HepG2 (cell line): ENCODE measurements at regions not wholly inside any gene's neighbourhood (a gene's known extent, or its start where the extent isn't known, plus 50 kb on each side); places are given as distances from the start of the nearest gene placed in this dataset.

Experiments
- ATAC-seq: fragments of 200-7000 bp; cut with Tn5 transposase; 3 replicates; pipeline ENCODE4 v1.9.1; 2020; ENCODE audit warnings: mild to moderate bottlenecking, moderate library complexity
- BruUV-seq: library from RNA; stranded (reverse); fragments of 400-500 nt; replicated peaks from 2 replicates; lab custom pipeline; 2021; lab: Mats Ljungman, UMichigan
- CTCF ChIA-PET: fragments of 300-600 bp; formaldehyde crosslinking; extraction: SDS; loops from one replicate; lab custom pipeline; 2021; ENCODE audit warnings: low total read pairs, inconsistent platforms, low intra/inter-chr PET ratio; lab: Yijun Ruan, JAX
- POLR2A ChIA-PET: fragments of 350-600 bp; sonication (Branson Sonifier 250); formaldehyde crosslinking; loops from one replicate; lab custom pipeline; 2020; ENCODE audit warnings: antibody characterized with exemption, inconsistent platforms; lab: Yijun Ruan, JAX
- DNase-seq: peaks from one replicate; pipeline ENCODE4 v3.0.0-alpha.2; 2015; ENCODE audit warnings: low spot score
- FAIRE-seq: peaks from 3 replicates; lab custom pipeline; 2011; peaks lifted over from hg19 to GRCh38; lab: Jason Lieb, UNC
- H2AFZ ChIP-seq: one replicate; pipeline ENCODE4 v1.6.1; 2011; ENCODE audit warnings: low read length, inconsistent platforms
- H3K27ac ChIP-seq: fragments of 300-600 bp; 3 replicates; pipeline ENCODE4 v1.8.0; 2011; ENCODE audit warnings: mixed run types, mild to moderate bottlenecking, mixed read lengths, low read length, inconsistent platforms; ENCODE audit not compliant: insufficient read depth; ENCODE audit errors: extremely low read length
- H3K27me3 ChIP-seq, 2 experiments: fragments of 200-600 bp in 1 of 2; 2 replicates in 1 of 2; 3 replicates in 1 of 2; pipeline versions ENCODE4 v1.6.0 to v1.8.0; 2011; ENCODE audit warnings: low read length in 2 of 2, mild to moderate bottlenecking in 2 of 2, moderate library complexity in 2 of 2, inconsistent platforms in 1 of 2; ENCODE audit not compliant: insufficient read depth in 2 of 2, control insufficient read depth in 1 of 2
- H3K36me3 ChIP-seq, 2 experiments: fragments of 200-600 bp in 1 of 2; replicated peaks in 1 of 2; 2 replicates in 1 of 2; 3 replicates in 1 of 2; pipeline versions ENCODE4 v1.5.1 to v1.8.0; 2011; ENCODE audit warnings: low read length in 2 of 2, inconsistent platforms in 1 of 2; ENCODE audit not compliant: insufficient read depth in 2 of 2, control insufficient read depth in 1 of 2
- H3K4me1 ChIP-seq: 2 replicates; pipeline ENCODE4 v1.5.1; 2012; ENCODE audit warnings: low read length, inconsistent platforms; ENCODE audit not compliant: insufficient read depth
- H3K4me2 ChIP-seq: 2 replicates; pipeline ENCODE4 v1.6.0; 2011; ENCODE audit warnings: low read depth, low read length, inconsistent platforms
- H3K4me3 ChIP-seq, 3 experiments: fragments of 200-600 bp in 1 of 3; sonication (generic), shearing (Covaris generic) in 1 of 3; replicated peaks in 1 of 3; 2 replicates each; pipeline ENCODE4 v1.5.1; 2011 to 2016; ENCODE audit warnings: low read length in 3 of 3, inconsistent platforms in 2 of 3, low read depth in 2 of 3, mild to moderate bottlenecking in 2 of 3, control low read depth in 1 of 3, mixed read lengths in 1 of 3; ENCODE audit not compliant: insufficient read depth in 1 of 3
- H3K79me2 ChIP-seq: one replicate; pipeline ENCODE4 v1.6.1; 2011; ENCODE audit warnings: low read length, inconsistent platforms; ENCODE audit not compliant: insufficient read depth
- H3K9ac ChIP-seq: 2 replicates; pipeline ENCODE4 v1.6.0; 2011; ENCODE audit warnings: mild to moderate bottlenecking, low read depth, low read length, inconsistent platforms; ENCODE audit not compliant: insufficient read depth
- H3K9me3 ChIP-seq: 2 replicates; pipeline ENCODE4 v1.5.1; 2012; ENCODE audit warnings: mild to moderate bottlenecking, low read length
- H4K20me1 ChIP-seq: 2 replicates; pipeline ENCODE4 v1.6.0; 2011; ENCODE audit warnings: inconsistent platforms, mild to moderate bottlenecking, low read length, moderate library complexity; ENCODE audit not compliant: insufficient read depth
- ARNTL ChIP-seq: sonication (generic); formaldehyde crosslinking; IDR thresholded peaks from 2 replicates; pipeline ENCODE4 v1.4.0; 2020; ENCODE audit warnings: mild to moderate bottlenecking, missing genetic modification reagents
- MEIS2 ChIP-seq: sonication (generic); formaldehyde crosslinking; IDR thresholded peaks from 2 replicates; pipeline ENCODE4 v1.9.0; 2021; ENCODE audit warnings: mild to moderate bottlenecking, missing genetic modification reagents
- TBX2 ChIP-seq: sonication (generic); formaldehyde crosslinking; IDR thresholded peaks from 2 replicates; pipeline ENCODE4 v1.5.0; 2020; ENCODE audit warnings: missing genetic modification reagents, mild to moderate bottlenecking, borderline replicate concordance
- ZBTB14 ChIP-seq: sonication (generic); formaldehyde crosslinking; IDR thresholded peaks from 2 replicates; pipeline ENCODE4 v1.4.0; 2020; ENCODE audit warnings: missing genetic modification reagents
- ZBTB43 ChIP-seq: sonication (generic); formaldehyde crosslinking; conservative IDR thresholded peaks from 2 replicates; pipeline ENCODE4 v1.4.0; 2020; ENCODE audit warnings: missing genetic modification reagents
- ZNF780A ChIP-seq: sonication (generic); formaldehyde crosslinking; IDR thresholded peaks from 2 replicates; pipeline ENCODE4 v1.8.0; 2022; ENCODE audit warnings: mild to moderate bottlenecking, missing genetic modification reagents, moderate library complexity
- WGBS: methylation state at CpG from one replicate; pipeline ENCODE4 v1.1.6; 2017; ENCODE audit warnings: low lambda C conversion rate; 5-methylcytosine and 5-hydroxymethylcytosine counted together
- in situ Hi-C: cut with HindIII; loops from 2 replicates; pipeline ENCODE4 v1.10.0; 2017; ENCODE audit warnings: low pct_unique_long_range_greater_than_20kb; ENCODE audit not compliant: extremely low pct_ligation_motif_present
- intact Hi-C: fragments of 100-400 bp; cut with micrococcal nuclease; formaldehyde crosslinking; loops from one replicate; pipeline ENCODE4 v1.10.0; 2022; ENCODE audit not compliant: unreplicated experiment

GRCh38 chr6:45812922-45813321 lies 202.7 kb downstream of the CLIC5 start:
- no TSS peak for BruUV-seq
- in situ Hi-C loops: no loop called here

More at GRCh38 chr6:45812922-45813321, 202.7 kb downstream of the CLIC5 start:
- H3K79me2 ChIP-seq: no peaks in the 10 kb centered on the region
- no peaks in the 10 kb centered on the region for H4K20me1 ChIP-seq
- intact Hi-C loops: no loop called here
- H3K9me3 ChIP-seq: no peaks in the 10 kb centered on the region
- DNase-seq: no peak
- H3K27ac ChIP-seq: no peak overlapping the region
- no peak for ATAC-seq
- no peak overlapping the region for H3K9ac ChIP-seq
- FAIRE-seq: no peak
- H3K4me1 ChIP-seq: no peaks in the 10 kb centered on the region
- TF ChIP-seq ZNF780A (CRISPR knock-in tag) (no peak), ZBTB43 (no peak), ZBTB14 (CRISPR knock-in tag) (no peak), ARNTL (CRISPR knock-in tag) (no peak), TBX2 (CRISPR knock-in tag) (no peak), MEIS2 (CRISPR knock-in tag) (no peak)
- H3K4me3 ChIP-seq: no peak overlapping the region
- CTCF ChIA-PET: no interaction called here
- POLR2A ChIA-PET: no interaction called here
- no peak overlapping the region for H2AFZ ChIP-seq
- 9% methylated on average over 6 of the region's 6 CpGs for WGBS
- 0 out of 5 replicates have a peak, but pooled peaks cover 0 to 8% of the 10 kb centered on the region in 2 experiments for H3K27me3 ChIP-seq
- no peak overlapping the region for H3K4me2 ChIP-seq
- H3K36me3 ChIP-seq: no peaks in the 10 kb centered on the region
